Lower lobe of right lung (tissue), 2 donors: ENCODE measurements at regions not wholly inside any gene's neighbourhood (a gene's known extent, or its start where the extent isn't known, plus 50 kb on each side); places are given as distances from the start of the nearest gene placed in this dataset.
"Not testable (repeated sequence)": the region's sequence is repeated elsewhere in the genome, so short reads cannot be mapped to it uniquely, and the experiment has no call there.

ENCODE experiments used
- ATAC-seq, 2 donors: fragments of 200-7000 bp; cut with Tn5 transposase; one replicate each; pipeline ENCODE4 v1.9.1; 2020 to 2022; ENCODE audit warnings: mild to moderate bottlenecking in 2 of 2, moderate library complexity in 2 of 2
- DNase-seq: peaks from one replicate; pipeline ENCODE4 v3.0.0-alpha.2; 2020
- H3K27ac ChIP-seq: fragments of 200-600 bp; one replicate; pipeline ENCODE4 v1.8.0; 2022
- H3K27me3 ChIP-seq: fragments of 200-600 bp; one replicate; pipeline ENCODE4 v1.8.0; 2022; ENCODE audit warnings: low read depth
- H3K36me3 ChIP-seq: fragments of 200-600 bp; one replicate; pipeline ENCODE4 v1.8.0; 2022; ENCODE audit warnings: mild to moderate bottlenecking
- H3K4me1 ChIP-seq: fragments of 200-600 bp; one replicate; pipeline ENCODE4 v1.8.0; 2022
- H3K4me3 ChIP-seq: fragments of 200-600 bp; one replicate; pipeline ENCODE4 v1.8.0; 2022; ENCODE audit warnings: mild to moderate bottlenecking
- H3K9me3 ChIP-seq: fragments of 200-600 bp; one replicate; pipeline ENCODE4 v1.8.0; 2022
- intact Hi-C: fragments of 100-400 bp; cut with DNase I; formaldehyde crosslinking; loops from one replicate; pipeline ENCODE4 v1.11.0; 2022
- TF ChIP-seq, protein P1 (sequence below): fragments of 200-600 bp; IDR thresholded peaks from one replicate; pipeline ENCODE4 v1.8.0; 2022; ENCODE audit warnings: antibody characterized with exemption, mild to moderate bottlenecking
- donor health status: DM: no; HTN: yes; CAD: no; lungs with severe emphysema.

DNA sequence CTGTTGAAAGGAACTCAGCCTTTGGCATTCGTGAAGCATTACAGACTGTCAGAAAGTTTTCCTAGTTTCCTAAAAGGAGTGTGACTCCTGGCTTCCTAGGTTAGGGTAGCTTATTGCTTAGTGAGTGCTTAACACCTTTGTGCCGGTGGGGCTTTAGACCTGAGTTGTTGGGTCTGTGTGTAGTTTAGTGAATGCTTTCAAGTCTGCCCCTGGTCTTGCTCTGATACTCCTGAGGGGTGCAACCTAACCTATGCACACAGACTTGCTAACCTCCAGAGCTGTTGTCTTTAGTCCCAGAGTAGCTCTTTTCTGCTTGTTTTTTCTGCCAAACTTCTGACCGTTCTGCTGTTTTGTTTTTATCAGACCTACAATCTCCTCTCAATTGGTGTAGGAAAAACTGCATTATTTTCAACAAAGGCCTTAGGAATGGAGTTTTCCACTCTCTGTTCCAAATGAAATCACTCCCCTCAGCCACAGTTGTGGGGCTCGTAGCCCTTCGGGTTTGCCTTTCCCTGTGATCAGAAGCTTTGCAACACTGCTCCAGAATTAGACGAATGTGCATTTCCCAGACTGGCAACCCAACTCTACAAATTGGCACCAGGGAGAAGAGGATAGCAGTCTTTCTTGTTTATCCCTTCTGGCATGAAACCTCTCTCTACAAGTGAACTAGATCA lies 1399.1 kb upstream of the PCDH7 start:
- H3K4me3 ChIP-seq, result no peak overlapping the region
- ATAC-seq, result no peak
- H3K27ac ChIP-seq, result no peak overlapping the region
- H3K36me3 ChIP-seq, result no peaks in the 10 kb centered on the region
- no peaks in the 10 kb centered on the region for H3K27me3 ChIP-seq
- intact Hi-C loops, result no loop called here
- H3K9me3 ChIP-seq, result no peaks in the 10 kb centered on the region
- no peak for DNase-seq
- TF ChIP-seq, protein P1, sequence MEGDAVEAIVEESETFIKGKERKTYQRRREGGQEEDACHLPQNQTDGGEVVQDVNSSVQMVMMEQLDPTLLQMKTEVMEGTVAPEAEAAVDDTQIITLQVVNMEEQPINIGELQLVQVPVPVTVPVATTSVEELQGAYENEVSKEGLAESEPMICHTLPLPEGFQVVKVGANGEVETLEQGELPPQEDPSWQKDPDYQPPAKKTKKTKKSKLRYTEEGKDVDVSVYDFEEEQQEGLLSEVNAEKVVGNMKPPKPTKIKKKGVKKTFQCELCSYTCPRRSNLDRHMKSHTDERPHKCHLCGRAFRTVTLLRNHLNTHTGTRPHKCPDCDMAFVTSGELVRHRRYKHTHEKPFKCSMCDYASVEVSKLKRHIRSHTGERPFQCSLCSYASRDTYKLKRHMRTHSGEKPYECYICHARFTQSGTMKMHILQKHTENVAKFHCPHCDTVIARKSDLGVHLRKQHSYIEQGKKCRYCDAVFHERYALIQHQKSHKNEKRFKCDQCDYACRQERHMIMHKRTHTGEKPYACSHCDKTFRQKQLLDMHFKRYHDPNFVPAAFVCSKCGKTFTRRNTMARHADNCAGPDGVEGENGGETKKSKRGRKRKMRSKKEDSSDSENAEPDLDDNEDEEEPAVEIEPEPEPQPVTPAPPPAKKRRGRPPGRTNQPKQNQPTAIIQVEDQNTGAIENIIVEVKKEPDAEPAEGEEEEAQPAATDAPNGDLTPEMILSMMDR, result no peak
- no peaks in the 10 kb centered on the region for H3K4me1 ChIP-seq

DNA sequence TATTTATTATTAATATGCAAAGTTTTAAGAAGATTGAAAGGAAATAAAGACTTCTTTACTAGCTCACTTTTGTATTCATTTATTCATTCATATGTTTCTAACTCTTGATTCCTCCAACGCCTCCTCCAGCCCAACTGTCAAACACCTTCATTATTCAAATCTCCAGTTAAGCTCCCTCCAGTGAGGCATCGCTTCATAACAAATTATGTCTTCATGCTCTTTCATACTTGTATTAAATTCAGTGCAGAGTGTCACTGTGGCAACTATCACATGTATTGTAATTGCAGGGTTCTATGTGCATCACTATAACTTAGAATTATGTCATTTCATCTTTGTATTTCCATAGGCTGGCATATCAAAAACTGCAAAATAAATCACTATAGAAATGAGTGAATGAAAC lies 1394.2 kb upstream of the PCDH7 start:
- no peak for DNase-seq
- TF ChIP-seq, protein P1, result no peak

GRCh38 chr4:29326816-29327215 lies 1393.4 kb upstream of the PCDH7 start:
- Histone ChIP-seq H3K4me3 (no peak overlapping the region), H3K9me3 (no peaks in the 10 kb centered on the region), H3K27me3 (no peaks in the 10 kb centered on the region), H3K36me3 (no peaks in the 10 kb centered on the region), H3K27ac (no peak overlapping the region), H3K4me1 (no peaks in the 10 kb centered on the region)
- DNase-seq, result no peak
- TF ChIP-seq, protein P1, result no peak
- intact Hi-C loops, result no loop called here
- ATAC-seq, result no peak

More for the DNA sequence above, 1394.2 kb upstream of the PCDH7 start:
- Histone ChIP-seq H3K27ac (no peak overlapping the region), H3K4me3 (no peak overlapping the region), H3K4me1 (no peaks in the 10 kb centered on the region), H3K27me3 (no peaks in the 10 kb centered on the region), H3K36me3 (no peaks in the 10 kb centered on the region), H3K9me3 (no peaks in the 10 kb centered on the region)
- intact Hi-C loops, result no loop called here
- ATAC-seq, result no peak

DNA sequence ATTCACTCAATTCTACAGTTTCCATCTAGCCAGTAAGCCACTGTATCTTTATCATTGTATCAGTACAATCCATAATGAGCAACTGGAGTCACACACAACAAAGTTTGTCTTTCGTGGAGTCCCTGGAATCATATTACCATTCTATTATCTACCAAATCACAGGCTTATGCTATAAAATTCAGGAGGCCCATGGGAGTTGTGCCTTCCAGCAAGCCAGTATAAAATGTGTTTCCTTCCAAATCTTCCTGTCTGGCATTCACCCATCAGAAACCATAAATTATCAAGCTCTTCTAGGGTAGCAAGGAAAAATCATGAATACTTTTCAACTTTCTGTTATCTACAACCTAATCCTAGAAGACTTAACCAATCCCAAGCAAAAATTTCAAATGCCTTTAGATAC lies 1383.3 kb upstream of the PCDH7 start:
- Histone ChIP-seq H3K4me1 (no peaks in the 10 kb centered on the region), H3K36me3 (no peaks in the 10 kb centered on the region), H3K4me3 (no peak overlapping the region), H3K27me3 (no peaks in the 10 kb centered on the region), H3K27ac (no peak overlapping the region), H3K9me3 (no peaks in the 10 kb centered on the region)
- intact Hi-C loops, result no loop called here
- no peak for ATAC-seq
- no peak for DNase-seq
- TF ChIP-seq, protein P1, result no peak

GRCh38 chr4:29372971-29373370 lies 1347.2 kb upstream of the PCDH7 start:
- Histone ChIP-seq H3K4me1 (no peaks in the 10 kb centered on the region), H3K27me3 (no peaks in the 10 kb centered on the region), H3K27ac (no peak overlapping the region), H3K4me3 (no peak overlapping the region), H3K9me3 (no peaks in the 10 kb centered on the region), H3K36me3 (no peaks in the 10 kb centered on the region)
- ATAC-seq (no peak), DNase-seq (no peak)
- intact Hi-C loops, result no loop called here
- TF ChIP-seq, protein P1, result no peak

- H3K4me3 ChIP-seq, result no peak overlapping the region
Observed at GRCh38 chr4:29375716-29376115, 1344.5 kb upstream of the PCDH7 start.

GRCh38 chr4:29378237-29378636 lies 1341.9 kb upstream of the PCDH7 start:
- H3K4me3 ChIP-seq, H3K27ac ChIP-seq, intact Hi-C loops, ATAC-seq, H3K4me1 ChIP-seq, H3K36me3 ChIP-seq, H3K27me3 ChIP-seq, H3K9me3 ChIP-seq, DNase-seq: not testable (repeated sequence)

More at GRCh38 chr4:29375716-29376115, 1344.5 kb upstream of the PCDH7 start:
- Histone ChIP-seq H3K27me3 (no peaks in the 10 kb centered on the region), H3K27ac (no peak overlapping the region), H3K4me1 (no peaks in the 10 kb centered on the region), H3K9me3 (no peaks in the 10 kb centered on the region), H3K36me3 (no peaks in the 10 kb centered on the region)
- TF ChIP-seq, protein P1, result no peak
- no peak for DNase-seq
- intact Hi-C loops, result no loop called here
- no peak for ATAC-seq
